Mononuclear cell (primary cell): ENCODE measurements at regions not wholly inside any gene's neighbourhood (a gene's known extent, or its start where the extent isn't known, plus 50 kb on each side); places are given as distances from the start of the nearest gene placed in this dataset.
"Not testable (repeated sequence)": the region's sequence is repeated elsewhere in the genome, so short reads cannot be mapped to it uniquely, and the experiment has no call there.

Source experiments
- H3K27me3 ChIP-seq: 2 replicates; pipeline ENCODE4 v1.6.0; 2011; ENCODE audit warnings: low read length, control low read depth; ENCODE audit not compliant: insufficient read depth
- H3K4me1 ChIP-seq: 2 replicates; pipeline ENCODE4 v1.5.1; 2011; ENCODE audit warnings: mild to moderate bottlenecking, low read length, control low read depth; ENCODE audit not compliant: insufficient read depth
- H3K4me3 ChIP-seq: 2 replicates; pipeline ENCODE4 v1.5.1; 2011; ENCODE audit warnings: mild to moderate bottlenecking, low read length, moderate library complexity
- H3K9me3 ChIP-seq: 2 replicates; pipeline ENCODE4 v1.5.1; 2011; ENCODE audit warnings: low read depth, mild to moderate bottlenecking, control low read depth, low read length

GRCh38 chr9:40221596-40222233 lies 866.2 kb downstream of the SPATA31A1 start:
- not testable (repeated sequence) for H3K4me1 ChIP-seq, H3K9me3 ChIP-seq, H3K4me3 ChIP-seq, H3K27me3 ChIP-seq

DNA sequence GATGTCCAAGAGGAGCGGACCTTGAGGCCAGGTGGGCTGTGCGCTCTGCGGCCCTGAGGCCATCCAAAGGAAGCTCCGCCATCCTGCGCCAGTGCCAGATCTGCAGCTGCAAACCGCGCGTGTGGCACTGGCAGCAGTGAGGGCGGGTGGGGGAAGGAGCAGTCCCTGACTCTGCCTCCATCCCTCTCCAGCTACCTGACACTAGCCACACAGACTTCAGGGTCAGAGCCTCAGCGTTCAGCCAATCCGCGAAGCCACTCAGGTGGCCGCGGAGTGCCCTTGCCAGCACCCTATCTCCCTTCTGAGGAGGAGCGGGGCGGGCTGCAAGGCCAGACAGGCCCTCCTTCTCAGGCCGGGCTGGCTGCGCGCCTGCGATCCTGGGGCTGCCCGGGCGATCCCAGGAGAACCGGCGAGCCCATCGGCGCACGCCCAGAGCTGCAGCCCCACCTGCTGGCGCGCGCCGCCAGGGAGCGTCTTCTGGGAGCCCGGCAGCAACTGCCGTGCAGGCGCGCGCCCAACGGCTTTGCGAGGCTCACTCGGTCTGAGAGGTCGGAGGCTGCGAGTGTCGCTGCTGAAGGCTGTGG lies 867.2 kb downstream of the SPATA31A1 start:
- not testable (repeated sequence) for H3K27me3 ChIP-seq, H3K4me3 ChIP-seq, H3K9me3 ChIP-seq, H3K4me1 ChIP-seq

DNA sequence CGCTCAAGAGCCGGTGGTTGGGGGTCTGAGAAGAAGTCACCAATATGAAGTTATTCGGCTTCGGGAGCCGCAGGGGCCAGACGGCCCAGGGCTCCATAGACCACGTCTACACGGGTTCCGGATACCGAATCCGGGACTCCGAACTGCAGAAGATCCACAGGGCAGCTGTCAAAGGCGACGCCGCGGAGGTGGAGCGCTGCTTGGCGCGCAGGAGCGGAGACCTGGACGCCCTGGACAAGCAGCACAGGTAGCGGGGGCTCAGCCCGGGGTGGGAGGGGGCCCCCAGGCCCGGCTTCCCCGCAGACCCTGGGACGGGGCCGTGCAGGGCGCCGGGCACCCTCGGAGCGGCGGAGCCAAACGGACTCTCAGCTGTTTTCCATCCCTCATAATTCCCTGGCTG lies 867.9 kb downstream of the SPATA31A1 start:
- not testable (repeated sequence) for H3K4me1 ChIP-seq, H3K9me3 ChIP-seq, H3K27me3 ChIP-seq, H3K4me3 ChIP-seq
